ENCODE measurements at regions not wholly inside any gene's neighbourhood (a gene's known extent, or its start where the extent isn't known, plus 50 kb on each side); places are given as distances from the start of the nearest gene placed in this dataset.

DNA sequence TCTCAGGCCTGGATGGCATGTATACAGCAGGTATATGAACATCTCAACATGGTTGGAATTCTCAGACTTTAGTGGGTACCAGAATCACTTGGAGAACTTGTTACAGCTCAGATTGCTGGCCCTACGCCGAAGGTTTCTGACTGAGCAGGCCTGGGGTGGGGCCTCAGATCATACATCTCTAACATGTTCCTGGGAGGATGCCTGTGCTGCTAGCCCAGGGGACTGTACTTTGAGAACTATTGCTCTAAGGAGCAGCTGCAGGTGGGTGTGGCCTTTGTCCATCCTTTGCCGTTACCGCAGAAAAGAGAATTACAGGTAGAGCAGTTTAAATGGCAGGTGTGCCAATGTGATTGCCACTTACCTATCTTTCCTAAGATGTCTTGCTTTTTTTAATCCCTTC lies 310.5 kb upstream of the JAG1 start:
- no peak for DNase-seq (ENCODE audit: low read depth in 2 of 3, low spot score in 2 of 3)

DNA sequence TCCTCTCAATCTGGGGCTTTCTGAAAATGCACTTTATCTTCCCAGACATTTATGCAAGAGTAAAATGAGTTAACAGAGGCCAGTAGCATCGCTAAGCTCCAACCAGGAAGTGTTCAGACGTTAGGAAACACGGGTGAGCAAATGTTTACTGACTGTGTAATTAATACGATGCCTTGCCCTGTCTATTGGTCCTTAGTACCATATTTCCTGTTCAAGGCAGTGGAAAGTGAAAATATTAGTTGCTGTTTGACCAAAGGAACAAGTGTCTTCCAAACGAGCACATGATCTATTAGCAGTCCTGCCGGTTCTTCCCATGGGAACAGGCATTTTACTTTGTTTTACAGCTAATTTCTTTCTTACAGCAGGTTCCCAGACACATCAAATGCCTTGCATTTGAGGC lies 311.1 kb upstream of the JAG1 start:
- no peak for DNase-seq (ENCODE audit: low read depth in 2 of 3, low spot score in 2 of 3)

DNA sequence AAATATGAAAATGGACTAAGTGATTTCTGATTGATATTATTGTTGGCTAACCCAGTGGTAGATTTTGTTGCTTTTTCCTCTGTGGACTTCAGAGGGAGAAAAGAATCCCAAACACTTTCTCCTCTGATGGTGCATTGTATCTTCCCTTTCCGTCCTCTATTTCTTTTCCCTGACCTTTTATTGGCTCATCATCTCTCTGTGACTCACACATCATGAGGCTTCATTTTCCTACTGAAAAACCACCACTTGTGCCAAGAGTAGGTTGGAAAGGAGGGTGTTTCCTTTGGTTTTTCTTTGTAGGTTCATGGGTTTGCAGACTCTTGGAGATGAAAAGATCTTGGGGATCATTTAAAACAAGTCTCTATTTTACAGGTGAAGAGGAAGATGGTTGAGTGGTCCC lies 311.7 kb upstream of the JAG1 start:
- DNase-seq (ENCODE audit: low read depth in 2 of 3, low spot score in 2 of 3): no peak

DNA sequence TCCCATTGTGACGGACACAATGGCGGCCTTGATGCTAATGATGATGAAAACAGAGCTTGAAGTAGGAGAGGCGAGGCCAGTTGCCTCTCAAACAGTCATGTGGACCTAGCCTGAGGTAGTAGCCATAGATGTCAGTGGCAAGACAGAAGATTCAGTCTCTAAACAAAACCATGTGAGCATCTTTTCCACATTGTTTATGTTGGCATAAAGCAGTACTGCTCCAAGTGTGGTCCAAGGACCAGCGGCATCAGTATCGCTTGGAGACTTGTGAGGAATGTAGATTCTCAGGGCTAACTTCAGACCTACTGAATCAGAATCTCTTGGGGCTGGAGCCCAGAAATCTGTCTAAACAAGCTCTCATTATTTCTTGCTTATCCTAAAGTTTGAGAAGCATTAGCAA lies 312.8 kb upstream of the JAG1 start:
- no peak for DNase-seq (ENCODE audit: low read depth in 2 of 3, low spot score in 2 of 3)

DNA sequence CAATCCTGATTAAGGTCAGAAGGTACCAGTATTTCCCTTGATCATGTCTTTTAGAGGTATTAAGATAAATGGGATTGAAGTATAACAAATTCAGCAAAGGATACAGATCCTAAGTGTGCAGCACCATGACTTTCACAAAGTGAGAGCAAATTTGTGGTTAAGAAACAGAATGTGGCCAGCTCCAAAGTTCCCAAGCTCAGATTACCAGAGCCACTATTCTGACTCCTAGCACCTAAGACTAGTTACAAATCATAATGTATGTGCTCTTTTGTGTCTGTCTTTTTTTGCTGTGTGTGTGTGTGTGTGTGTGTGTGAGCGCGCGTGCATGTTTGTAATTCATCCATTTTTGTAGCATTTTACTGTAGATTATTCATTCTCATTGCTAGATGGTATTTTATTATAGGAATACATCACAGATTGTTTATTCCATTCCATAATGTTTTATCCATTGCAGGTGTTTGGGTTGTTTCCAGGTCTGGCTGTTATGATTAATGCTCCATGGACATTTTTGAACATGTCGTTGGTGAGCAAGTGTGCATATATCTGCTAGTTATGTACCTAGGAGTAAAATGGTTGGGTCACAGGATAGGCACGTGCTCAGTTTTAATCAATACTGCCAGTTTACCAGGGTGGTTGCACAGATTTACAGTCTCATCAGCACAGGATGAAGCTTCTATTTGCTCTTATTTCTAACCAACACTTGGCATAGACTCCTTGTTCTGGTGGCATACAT lies 314.0 kb upstream of the JAG1 start:
- no peak for DNase-seq (ENCODE audit: low read depth in 2 of 3, low spot score in 2 of 3)

DNA sequence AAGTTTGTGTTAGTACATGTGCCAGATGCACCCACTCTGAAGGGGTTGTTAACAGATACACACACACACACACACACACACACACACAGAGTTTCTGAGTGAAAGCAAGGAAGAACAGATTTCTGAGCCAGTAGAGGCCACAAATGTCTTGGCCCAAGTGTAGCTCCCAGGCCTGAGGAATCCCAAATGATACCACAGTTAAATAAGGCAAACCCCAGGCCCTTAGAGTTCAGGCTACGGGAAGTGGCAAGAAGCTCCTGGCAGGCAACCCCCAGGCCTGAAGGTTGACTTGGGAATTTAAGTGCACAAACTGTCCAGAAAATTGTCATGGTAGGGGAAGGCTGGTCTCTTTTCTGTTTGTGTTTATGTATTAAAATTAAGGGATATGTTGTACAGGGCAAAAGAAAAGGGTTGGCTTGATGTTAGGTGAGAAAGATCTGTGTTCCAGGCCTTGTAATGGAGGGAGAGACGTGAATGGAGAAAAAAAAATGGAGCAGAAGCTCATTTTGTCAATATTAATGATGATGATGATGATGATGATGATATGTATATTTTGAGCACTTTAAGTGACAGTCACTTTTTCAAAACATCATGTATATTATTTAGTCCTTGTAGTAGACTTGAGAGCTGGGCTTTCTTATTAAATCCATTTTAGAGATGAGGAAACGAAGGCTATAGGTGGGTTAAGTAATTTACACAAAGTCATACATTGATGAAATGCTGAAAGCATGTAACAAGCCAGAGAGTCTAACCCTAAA lies 317.0 kb upstream of the JAG1 start:
- no peak for DNase-seq (ENCODE audit: low read depth in 2 of 3, low spot score in 2 of 3)

DNA sequence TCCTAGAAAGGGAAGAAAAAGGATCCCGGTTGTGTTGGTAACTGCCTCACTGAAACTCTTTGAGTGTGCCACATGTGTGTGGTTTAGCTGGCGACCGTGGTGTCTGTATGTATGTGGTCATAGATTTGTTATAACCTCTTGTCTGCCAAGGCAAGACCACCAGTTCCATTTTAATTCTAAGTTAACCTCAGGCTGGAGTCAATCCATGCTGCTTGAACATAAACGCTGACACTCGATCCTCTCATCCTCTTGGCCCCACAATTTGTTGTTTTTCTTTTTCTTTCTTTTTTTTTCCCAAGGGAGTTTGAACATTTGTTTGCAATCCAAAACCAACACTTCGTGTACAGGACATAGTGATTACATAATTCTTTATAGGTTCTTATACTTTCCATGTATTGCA lies 318.9 kb upstream of the JAG1 start:
- no peak for DNase-seq (ENCODE audit: low read depth in 2 of 3, low spot score in 2 of 3)

DNA sequence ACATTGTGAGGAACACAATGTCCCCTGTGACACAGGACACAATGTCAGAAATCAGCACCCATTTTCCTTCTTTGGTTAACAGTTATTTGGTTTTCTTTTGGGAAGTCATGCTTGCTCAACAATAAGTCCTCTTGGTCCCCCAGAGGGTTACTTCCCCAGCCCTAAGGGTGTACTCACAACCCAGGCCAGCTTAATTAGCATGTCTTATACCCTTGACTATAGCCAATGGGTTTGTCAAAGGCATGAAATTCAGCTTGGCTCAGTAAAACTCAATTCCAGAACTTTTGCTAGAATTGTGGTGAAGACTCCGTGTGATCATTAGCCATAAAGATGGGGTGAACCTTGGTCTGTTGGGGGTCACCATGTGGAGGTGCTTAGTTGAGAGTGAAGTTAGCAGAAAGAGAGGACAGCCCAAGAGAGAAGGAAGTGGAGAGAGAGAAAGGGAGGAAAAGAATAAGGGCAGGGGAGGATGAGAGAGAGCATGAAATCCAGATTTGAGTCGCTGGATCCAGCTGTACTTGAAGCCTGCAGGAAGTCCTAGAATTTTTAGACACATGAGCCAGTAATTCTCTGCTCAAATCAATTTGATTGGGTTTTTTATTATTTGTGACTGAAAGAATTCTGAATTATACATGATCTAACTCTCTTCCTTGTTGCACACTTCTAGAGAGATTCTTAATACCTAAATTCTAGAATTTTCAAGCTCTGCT lies 321.3 kb upstream of the JAG1 start:
- no peak for DNase-seq (ENCODE audit: low read depth in 2 of 3, low spot score in 2 of 3)

DNA sequence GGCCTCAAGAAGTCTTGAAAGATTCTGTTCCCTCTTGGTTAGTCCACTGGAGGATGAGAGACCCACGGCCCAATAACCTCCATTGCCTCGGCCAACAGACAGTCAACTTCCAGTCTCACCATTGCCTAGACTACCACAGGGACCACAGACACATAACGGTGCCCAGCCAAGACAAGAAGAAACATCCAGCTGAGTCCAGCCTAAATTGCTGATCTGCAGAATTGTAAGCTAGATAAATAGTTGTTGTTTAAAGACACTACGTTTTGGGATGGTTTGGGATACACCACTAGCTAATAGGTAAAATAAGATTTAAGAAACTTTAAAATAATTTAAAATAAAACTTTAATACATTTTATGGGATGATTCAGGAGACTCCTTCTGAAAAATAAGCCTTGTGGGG lies 324.7 kb upstream of the JAG1 start:
- no peak for DNase-seq (ENCODE audit: low read depth in 2 of 3, low spot score in 2 of 3)

DNA sequence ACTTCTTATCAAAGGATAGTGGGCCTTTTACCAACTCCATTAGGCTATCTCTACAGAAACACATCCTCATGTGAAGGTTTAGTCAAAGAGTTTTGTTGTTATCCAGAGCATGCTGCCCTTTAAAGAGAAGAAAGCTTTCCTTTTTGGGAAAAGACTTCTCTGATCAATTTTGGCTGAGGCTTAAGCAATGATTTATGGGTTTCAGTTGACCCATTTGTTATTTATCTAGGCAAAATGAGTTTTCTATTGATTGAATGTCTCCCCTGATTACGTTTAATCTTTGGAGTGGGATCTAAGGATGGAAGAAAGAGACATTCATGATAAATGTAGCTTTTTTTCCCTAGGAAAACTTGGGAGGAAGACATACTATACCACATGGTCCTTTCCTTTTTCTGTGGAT lies 326.6 kb upstream of the JAG1 start:
- no peak for DNase-seq (ENCODE audit: low read depth in 2 of 3, low spot score in 2 of 3)

DNA sequence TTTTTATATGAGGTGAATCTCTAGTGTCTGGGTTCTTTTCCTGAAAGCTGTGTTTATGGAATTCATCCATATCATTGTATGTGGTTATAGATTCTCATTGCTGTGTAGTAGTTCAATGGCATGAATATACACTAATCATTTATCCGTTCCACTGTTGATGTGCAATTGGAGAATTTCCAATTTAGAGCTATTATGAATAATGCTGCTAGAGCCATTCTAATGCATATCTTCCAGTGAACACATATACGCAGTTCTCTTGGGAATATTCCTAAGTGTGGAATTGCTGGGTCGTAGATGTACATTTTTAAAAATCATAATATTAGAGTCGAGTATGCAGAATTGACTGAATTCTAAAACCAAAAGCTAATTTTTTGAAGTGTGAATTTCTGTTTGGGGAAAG lies 327.5 kb upstream of the JAG1 start:
- no peak for DNase-seq (ENCODE audit: low read depth in 2 of 3, low spot score in 2 of 3)

DNA sequence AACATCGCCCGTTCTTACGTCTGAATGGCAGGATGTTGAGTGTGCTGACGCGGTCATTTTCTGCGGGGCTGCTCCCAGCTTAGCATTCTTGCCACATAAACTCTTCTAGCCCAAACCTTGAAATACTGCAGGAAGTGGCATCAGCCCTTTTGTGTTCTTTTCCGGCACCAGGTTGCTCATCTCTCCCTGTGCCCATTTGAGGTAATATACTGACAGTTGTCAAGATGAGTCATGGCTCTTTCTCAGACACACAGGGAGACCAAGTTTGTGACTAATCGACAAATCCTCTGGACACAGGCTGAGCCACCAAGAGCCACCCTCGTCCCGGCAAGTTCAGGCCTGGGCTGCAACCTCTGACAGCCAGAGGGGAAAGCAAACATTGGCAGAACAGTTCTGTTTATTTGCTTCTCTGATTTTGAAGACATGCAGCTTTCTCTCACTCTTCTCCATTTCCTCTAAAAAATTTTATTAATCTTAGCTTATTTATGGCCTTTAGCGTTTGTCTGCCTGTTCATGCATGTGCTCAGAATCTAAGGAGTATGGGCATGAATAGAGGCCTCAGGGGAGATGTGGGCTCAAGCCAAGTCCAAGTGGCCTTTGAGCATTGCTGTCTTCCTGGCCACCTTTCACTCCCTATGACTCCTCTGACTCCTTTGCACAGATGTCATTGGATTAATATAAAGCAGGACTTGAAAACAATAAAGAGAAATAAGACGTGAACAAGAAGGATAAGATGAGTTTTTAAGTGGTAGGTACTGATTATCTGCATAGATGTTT lies 328.2 kb upstream of the JAG1 start:
- DNase-seq (ENCODE audit: low read depth in 2 of 3, low spot score in 2 of 3): no peak

DNA sequence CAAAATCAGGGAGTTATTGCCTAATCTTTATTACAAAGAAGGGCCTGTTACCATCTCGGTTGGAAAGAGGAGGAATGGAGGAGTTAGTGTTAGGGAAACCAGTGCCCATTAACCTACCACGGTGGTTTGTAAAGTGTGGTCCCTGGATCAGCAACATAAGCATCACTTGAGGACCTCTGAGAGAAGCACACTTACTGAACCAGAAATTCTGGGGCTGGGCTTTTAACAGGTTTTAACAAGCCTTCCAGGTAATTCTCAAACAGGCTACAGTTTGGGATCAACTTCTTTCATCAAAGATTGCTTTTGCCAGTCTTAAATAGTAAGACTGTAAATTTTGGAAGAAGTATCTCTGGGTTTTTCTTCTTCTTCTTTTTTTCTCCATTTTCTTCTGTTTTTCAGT lies 329.5 kb upstream of the JAG1 start:
- no peak for DNase-seq (ENCODE audit: low read depth in 2 of 3, low spot score in 2 of 3)

DNA sequence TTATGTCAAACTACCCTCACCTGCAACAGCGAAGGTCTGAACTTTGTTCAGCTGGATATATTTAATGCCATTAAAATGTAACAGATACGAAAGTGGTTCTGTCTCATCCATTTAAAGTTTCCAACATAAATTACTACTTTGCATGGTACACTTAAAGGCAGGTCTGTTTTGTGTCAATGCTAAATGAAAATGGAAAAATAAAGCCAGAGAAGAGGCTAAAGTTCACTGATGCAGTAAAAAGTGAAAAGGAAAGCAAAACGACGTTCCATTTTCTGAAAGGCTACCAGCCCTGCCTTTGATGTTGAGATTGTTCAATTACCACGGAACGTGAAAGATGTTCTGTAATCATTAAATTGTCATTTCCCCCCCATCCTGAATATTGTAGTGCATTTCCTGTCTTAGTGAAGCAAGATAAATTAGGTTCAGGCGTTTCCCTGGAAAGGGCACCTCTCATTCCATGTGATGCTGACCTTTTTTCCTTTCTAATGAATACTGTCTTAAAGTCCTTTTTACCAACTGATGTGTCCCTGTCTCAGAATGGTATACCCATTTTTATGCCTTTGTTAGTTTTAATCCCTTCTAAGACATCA lies 334.7 kb upstream of the JAG1 start:
- no peak for DNase-seq (ENCODE audit: low read depth in 2 of 3, low spot score in 2 of 3)

DNA sequence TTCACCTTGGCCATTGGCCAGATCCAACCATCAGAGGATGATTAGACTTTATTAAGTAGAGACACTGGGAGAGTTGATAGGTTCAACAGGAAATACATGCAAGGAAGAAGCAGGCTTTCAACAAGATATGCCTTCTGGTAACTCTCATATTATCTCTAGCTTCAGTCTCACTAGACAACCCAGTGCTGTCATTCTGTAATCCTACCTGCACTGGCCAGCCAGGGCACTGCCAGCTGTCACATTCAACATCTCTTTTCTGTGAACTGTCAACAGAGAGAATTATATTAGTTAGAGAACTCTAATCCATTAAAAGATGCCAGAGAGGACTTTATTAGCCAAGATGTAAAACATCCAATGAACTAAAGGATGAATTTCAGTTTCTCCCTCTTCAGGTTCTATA lies 337.9 kb upstream of the JAG1 start:
- DNase-seq (ENCODE audit: low read depth in 2 of 3, low spot score in 2 of 3): no peak

DNA sequence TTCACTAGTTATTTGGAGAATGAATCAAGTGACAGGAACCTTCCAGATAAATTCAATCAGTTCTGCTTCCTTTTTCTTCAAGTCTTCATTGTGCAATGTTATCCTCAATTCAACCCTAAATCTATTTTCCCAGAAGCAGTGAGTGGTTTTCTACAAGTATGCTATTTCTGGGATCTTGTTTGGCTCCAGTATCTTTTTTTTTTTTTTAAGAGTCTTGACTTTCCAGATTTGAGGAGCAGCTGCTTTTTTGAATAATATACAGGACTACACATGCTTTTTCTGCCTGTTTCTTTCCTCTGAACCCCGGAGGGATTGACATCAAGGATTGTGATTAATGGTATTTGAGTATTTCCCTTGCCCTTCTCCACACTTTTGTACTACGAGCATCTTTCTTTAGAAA lies 339.2 kb upstream of the JAG1 start:
- DNase-seq (ENCODE audit: low read depth in 2 of 3, low spot score in 2 of 3): no peak

DNA sequence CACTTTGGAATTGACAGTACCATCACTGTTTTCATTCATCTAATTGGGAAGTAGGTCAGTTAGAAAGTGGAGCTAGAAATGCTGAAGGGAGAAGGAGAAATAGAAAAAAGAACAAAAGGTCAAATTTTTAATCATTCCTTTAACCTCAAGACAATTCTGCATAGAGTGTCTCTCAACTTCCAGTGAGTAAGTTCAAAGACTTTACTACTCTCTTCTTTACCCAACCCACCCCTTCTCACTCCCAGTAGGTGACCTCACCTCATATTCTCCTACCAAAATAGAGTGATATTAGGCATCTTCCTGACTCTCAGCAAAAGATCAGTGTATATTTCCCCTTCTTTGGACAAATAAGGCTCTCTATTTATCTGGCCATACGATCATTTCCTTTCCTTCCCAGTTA lies 340.0 kb upstream of the JAG1 start:
- DNase-seq (ENCODE audit: low read depth in 2 of 3, low spot score in 2 of 3): no peak

DNA sequence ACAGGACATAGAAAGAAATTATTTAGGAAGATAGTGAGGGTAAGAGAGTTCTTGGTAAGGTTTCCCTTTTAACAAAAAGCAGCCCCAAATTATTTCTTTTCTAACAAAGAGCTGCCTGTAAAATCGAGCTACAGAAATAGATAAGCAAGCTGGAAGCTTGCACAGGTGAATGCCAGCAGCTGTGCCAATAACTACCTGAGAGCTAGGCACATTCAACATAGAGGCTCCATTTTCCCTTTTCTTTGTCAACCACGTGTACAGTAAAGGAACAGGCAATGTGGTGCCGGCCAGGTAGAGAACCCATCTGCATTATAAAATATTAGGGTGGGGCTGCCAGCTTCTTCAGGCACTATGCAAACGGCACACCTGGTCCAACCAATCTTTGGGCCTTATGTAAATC lies 341.6 kb upstream of the JAG1 start:
- DNase-seq (ENCODE audit: low read depth in 2 of 3, low spot score in 2 of 3): no peak

DNA sequence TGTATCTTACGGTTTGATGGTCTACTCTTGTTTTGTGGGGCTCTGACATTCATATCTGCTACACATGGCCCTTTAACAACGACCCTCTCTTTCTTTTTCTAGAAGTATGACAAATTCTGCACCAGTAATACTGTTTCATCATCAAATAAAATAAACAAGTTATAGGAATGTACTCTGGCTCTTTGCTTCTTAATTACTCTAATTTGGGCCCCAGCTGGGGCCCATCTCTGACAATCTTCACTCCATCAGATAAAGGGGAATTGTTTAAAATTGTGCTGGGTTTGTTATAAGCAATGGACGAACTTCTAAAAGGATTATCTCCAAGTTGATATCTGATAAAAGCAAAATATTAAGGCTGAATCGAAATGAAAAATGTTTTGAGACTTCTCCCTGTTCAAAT lies 343.6 kb upstream of the JAG1 start:
- no peak for DNase-seq (ENCODE audit: low read depth in 2 of 3, low spot score in 2 of 3)

DNA sequence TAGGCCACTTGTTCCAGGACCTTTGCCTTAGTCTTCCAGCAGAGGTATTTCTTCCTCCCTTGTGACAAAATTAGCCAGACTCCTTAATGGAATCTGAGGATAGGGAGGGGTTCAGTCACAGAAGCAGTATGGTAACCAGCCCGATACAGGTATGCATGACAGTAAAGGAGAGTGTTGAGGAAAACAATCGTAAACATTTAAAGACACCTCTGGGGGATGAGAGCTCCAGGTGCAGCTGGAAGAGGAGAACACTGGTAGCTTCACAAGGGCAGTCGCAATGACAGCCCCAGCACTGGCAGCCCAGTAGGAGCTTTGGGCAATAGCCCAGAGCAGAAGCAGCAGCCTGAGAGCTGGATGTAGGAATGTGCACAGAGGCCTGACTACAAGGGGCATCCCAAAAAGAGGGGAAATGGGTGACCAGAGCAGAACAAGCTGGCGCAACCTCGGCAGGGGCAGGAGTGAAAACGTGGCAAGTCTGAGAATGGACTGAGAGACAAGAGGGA lies 344.9 kb upstream of the JAG1 start:
- DNase-seq (ENCODE audit: low read depth in 2 of 3, low spot score in 2 of 3): no peak

DNA sequence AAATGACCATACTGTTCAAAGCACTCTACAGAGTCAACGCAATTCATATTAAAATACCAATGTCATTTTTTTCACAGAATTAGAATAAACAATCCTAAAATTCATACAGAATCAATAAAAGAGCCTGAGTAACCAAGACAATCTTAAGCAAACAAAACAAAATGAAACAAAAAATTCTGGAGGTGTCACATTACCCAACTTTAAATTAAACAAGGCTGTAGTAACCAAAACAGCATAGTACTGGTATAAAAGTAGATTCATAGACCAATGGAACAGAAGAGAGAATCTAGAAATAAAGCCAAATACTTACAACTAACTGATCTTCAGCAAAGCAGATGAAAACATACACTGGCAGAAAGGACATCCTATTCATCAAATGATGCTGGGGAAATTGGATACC lies 346.9 kb upstream of the JAG1 start:
- DNase-seq (ENCODE audit: low read depth in 2 of 3, low spot score in 2 of 3): no peak

Measured in hematopoietic multipotent progenitor cell (in vitro differentiated cells).